ENCODE measurements at regions not wholly inside any gene's neighbourhood (a gene's known extent, or its start where the extent isn't known, plus 50 kb on each side); places are given as distances from the start of the nearest gene placed in this dataset.
"Not testable (repeated sequence)": the region's sequence is repeated elsewhere in the genome, so short reads cannot be mapped to it uniquely, and the experiment has no call there.

DNA sequence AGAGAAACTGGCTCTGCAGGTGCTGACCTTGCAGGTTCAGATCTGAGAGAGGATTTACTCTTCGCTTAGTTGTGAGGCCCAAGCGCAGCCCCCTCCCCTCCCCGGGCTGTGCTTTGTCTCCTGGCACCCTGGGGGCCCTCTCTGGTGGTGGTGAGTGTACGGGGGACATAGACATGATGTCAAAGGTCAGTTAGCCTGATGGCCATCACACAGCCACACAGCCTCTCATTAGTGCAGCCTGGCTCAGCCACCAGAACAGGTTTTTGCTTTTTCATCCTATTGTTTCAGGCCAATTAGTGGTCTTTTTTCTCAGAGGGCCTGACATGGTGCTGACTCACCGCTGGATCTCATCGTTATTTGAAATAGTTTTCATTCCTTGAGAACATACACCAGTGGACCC lies 437.9 kb downstream of the AACS start:
- no peak for DNase-seq (ENCODE audit: low spot score)

DNA sequence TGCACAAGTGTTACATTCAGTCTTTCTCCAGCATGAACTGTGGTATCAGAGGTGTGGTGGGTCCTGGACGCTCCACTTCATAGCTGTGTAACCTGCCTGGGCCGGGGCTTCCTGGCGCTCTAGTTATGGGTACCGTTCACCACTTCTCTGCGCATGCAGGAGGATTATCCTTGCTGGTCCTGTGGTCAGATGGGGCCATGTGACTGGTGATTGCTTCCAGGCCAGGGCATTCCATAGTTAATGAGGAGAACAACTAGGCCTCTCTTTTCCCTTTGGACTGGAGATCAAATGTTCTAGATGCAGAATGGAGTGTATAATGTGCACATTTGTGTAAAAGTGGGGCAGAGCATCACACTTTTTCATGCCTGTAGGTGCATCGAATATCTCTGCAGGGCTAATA lies 444.0 kb downstream of the AACS start:
- no peak for DNase-seq (ENCODE audit: low spot score)

- DNase-seq (ENCODE audit: low spot score), result no peak
Measured at GRCh38 chr12:125512541-125513298, 447.5 kb downstream of the AACS start.

GRCh38 chr12:125515887-125516286 lies 450.7 kb downstream of the AACS start:
- no peak for DNase-seq (ENCODE audit: low spot score)

DNA sequence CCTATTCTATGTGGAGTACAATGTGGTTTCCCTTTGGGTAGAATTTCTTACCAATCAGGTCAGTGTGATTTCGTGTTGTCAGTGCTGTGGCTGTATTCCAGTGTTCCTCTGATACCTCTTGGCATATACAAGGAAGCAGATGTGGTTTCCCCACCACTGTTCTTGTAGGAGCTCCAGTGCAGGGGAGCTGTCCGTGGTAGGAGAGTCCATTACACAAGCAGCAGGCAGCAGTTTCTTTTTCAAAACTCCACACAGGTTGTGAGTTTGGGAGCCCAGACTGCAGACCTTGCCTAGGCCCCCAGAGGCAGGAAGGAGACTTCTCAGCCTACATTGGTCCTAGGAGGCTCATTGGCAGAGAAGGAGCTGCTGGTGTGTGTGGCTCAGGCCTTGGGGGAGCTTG lies 452.8 kb downstream of the AACS start:
- no peak for DNase-seq (ENCODE audit: low spot score)

DNA sequence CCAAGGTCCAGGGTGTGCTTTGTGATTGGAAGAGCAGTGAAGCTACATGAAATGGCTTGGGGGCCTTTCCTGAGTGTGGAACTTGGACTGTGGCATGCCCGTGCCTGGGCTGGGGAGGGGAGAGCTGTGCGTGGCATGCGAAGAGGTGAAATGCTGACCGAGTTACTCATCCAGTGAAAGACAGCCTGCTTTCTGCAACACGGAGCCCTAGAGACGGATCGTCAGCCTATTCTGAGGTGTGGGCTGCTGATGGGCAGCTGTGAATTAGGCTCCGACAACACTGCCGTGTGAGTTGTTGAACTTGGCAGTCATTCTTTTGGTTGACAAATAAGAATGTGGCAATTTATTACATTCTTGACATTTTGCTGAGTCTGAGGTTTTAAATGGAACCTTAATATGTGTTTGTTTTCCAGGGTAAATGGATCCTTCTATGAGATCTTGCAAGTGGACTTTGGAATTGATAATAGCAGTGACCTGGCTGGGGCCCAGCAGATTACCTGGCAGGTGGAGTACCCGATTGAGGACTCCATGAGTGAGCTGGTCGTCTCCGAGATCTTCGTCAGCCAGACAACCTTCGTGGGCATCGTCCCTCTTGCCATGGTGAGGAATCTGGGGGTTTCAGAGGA lies 453.9 kb downstream of the AACS start:
- no peak for DNase-seq (ENCODE audit: low spot score)

DNA sequence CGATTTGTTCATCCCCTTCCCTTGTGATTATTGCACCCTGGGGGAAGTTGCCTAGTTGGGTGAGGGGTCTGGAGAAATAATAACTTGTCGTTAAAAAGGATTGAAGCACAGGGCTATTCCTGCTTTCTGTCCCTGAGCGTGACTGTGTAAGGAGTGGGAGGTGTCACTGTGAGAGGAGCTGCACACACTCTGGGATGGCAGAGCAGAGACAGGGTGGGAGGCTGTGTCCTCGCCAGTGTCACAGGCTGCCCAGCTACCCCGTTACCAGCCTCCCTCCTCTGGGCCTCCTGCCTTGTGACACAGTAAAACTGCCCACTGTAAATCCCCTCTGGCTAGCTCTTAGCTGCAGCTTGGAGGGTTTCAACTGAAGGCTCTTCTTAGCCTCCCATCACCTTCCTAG lies 460.6 kb downstream of the AACS start:
- DNase-seq (ENCODE audit: low spot score), result no peak

DNA sequence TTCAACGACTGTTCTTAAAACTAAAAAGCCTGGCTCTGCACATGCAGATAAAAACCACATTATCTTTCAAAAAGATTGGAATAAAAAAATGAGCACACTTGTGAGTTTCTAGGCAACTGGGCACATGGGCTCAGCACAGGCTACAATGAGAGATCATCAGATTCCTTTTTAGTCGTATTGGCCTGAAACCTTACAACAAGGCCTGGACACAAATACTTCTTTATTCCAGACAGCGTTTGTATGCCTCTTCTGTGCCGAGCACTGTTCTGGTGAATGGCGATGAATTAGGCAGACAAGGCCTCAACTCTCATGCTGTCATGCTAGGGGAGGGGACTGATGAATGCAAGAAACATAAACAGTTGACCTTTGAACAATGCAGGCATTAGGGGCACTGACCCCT lies 463.0 kb downstream of the AACS start:
- no peak for DNase-seq (ENCODE audit: low spot score)

GRCh38 chr12:125530201-125530600 lies 465.0 kb downstream of the AACS start:
- no peak for DNase-seq (ENCODE audit: low spot score)

DNA sequence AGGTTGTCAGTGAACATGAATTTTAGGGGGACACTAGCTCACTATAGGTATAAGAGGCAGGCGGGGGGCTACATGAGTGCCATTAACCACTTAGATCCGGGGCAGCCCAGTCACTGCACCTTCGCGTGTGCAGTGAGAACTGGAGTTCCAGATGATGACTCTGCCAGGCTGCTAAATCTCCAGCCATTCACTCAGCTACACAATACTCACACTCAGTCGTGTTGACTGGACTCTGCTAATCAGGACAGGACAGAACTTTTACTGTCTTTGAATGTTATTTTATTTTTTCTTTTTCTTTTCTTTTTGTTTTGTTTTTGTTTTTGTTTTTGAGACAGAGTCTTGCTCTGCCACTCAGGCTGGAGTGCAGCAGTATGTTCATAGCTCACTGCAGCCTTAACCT lies 465.6 kb downstream of the AACS start:
- no peak for DNase-seq (ENCODE audit: low spot score)

- no peak for DNase-seq (ENCODE audit: low spot score)
Measured at GRCh38 chr12:125531574-125531973, 466.3 kb downstream of the AACS start.

- no peak for DNase-seq (ENCODE audit: low spot score)
Measured at GRCh38 chr12:125533434-125534029, 468.3 kb downstream of the AACS start.

- DNase-seq (ENCODE audit: low spot score), result no peak
Measured at GRCh38 chr12:125538401-125539199, 473.4 kb downstream of the AACS start.

DNA sequence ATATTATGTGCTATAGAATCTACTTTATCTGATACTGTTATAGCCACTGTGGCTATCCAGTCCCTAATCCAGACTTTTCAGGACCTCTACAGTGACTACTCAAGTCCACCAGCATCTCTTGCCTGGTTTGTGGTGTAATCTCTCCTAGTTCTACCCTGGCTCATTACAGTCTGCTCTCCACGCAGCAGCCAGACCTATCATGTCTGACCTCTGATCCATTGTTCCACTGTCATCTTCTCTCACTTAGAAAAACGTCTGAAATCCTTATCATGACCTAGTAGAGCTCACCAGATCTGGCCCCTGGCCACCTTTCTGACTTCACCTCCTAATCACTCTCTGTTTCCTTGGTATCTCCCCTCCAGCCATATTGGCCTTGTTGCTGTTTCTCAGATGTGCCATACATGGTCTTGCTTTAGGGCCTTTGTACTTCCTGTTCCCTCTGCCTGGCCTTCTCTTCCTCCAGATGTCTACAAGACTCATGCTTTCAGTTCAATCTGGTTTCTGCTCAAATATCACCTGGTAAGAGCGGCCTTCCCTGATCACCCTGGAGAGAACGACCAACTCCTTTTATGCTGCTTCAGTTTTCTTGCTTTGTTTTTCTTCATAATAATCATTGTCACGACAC lies 475.5 kb downstream of the AACS start:
- DNase-seq (ENCODE audit: low spot score), result no peak

DNA sequence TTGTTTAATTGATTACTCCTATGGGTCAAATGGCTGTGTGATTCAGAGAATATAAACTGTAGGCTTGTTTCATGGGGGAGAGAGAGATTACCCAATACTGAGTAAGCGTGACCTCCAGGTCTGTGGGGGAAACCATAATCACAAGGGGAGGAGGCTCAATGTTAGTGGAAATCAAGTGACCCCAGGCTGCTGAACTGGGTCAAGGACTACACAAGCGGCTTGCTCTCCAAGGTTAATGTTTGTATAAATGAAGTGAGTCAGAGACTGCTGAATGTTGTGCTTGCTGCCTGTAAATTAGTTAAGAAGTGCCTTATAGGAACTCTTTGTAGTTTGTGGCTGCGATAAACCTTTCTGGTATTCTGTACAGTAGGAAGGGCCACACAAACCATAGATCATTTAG lies 479.7 kb downstream of the AACS start:
- DNase-seq (ENCODE audit: low spot score), result no peak

DNA sequence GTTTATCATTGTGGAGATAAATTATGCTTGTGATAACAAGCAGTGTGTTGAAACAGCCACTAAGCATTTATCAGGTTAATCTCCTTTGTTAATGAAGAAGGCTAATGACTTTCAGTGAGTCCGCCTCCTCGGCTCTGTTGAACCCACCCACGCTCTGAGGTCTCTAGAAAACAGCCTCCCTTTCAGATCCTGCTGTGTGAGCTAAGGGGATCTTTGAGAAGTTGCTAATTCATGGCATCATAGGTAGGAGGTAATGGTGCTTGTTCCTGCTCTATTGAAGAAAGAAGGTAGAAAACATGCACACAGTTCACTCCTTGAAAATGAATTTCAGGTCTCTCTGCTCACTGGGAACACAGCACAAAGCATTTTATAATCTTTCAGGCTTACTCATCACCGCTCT lies 483.9 kb downstream of the AACS start:
- DNase-seq (ENCODE audit: low spot score), result no peak

DNA sequence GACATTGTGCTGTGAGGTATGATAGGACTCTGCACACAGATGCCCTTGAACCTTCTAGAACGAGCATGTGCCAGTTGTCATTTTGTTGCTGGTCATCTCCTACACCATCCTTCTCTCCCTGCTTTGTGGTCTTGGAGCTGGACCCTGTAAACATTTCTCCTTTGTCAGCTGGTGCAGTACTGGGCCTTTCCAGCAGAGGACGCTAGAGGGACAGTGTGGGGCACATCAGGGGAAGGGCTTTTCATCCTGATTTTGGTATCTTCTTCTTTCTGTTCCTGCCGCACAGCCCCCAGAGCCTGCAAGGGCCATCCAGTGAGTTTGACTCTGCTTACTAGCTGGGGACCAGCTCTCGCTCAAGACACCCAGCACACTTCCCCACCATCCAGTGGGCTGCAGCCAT lies 484.6 kb downstream of the AACS start:
- no peak for DNase-seq (ENCODE audit: low spot score)

GRCh38 chr12:125552295-125552694 lies 487.1 kb downstream of the AACS start:
- no peak for DNase-seq (ENCODE audit: low spot score)

- not testable (repeated sequence) for DNase-seq (ENCODE audit: low spot score)
Measured at GRCh38 chr12:125561008-125561407, 495.8 kb downstream of the AACS start.

GRCh38 chr12:125564753-125565152 lies 499.5 kb downstream of the AACS start:
- DNase-seq (ENCODE audit: low spot score), result no peak

DNA sequence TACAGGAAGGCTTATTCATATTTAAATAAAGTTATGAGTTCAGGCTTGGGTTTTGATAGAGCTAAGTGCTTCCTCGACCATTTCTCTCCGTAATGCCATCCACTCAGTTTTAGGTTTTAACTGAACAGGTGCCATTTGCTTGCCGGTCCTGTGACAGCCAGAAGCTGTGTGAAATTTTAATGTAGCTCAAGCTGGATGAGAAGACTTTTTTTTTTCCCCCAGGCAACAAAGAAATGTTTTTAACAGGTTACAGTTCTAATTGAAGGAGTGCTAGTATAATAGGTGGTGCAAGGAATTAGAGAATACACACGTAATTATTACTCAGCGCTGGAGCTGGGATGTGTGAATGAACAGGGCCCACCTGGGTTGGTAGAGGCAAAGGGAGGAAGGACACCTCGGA lies 502.3 kb downstream of the AACS start:
- DNase-seq (ENCODE audit: low spot score), result no peak

GRCh38 chr12:125568306-125568705 lies 503.1 kb downstream of the AACS start:
- DNase-seq (ENCODE audit: low spot score), result no peak

Measured in hematopoietic multipotent progenitor cell treated with erythropoietin and hydrocortisone succinate and interleukin-3 and kit ligand, for 17 days (in vitro differentiated cells).